GM19455 (cell line): ENCODE measurements at regions not wholly inside any gene's neighbourhood (a gene's known extent, or its start where the extent isn't known, plus 50 kb on each side); places are given as distances from the start of the nearest gene placed in this dataset.

ENCODE experiments used
- ATAC-seq: cut with Tn5 transposase; IDR thresholded peaks from one replicate; pipeline ENCODE4 v1.9.1; 2021; ENCODE audit not compliant: unreplicated experiment

DNA sequence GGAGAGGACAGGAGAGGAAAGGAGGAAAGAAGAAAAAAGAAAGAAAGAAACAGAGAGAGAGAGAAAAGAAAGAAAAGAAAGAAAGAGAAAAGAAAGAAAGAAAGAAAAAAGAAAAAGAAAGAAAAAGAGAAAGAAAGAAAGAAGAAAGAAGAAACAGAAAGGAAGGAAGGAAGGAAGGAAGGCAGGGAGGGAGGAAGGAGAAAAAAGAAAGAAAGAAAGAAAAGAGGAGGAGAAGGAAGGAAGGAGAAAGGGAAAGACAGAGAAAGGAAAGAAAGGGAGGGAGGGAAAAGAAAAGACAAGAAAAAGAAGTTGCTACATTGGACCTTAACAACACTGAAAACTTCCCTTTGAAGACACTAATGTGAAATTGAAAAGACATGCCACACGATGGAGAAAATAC, 56.6 kb upstream of the CCL2 start:
- no peak for ATAC-seq

DNA sequence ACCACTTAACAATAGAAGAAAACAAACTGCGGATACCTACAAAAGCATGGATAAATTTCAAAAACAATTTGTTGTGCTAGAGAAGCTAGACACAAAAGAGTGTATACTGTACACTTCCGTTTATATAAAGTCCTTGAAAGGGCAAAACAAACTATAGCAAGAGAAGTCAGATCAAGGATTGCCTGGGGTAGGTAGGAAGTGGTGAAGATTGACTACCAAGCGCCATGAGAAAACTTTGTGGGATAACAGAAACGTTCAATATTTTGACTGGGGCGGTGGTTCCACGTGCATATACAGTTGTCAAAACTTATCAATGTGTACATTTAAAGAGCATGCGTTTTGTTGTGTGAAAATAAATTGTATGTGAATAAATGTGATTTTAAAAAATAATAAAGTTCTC, 55.6 kb upstream of the CCL2 start:
- no peak for ATAC-seq

DNA sequence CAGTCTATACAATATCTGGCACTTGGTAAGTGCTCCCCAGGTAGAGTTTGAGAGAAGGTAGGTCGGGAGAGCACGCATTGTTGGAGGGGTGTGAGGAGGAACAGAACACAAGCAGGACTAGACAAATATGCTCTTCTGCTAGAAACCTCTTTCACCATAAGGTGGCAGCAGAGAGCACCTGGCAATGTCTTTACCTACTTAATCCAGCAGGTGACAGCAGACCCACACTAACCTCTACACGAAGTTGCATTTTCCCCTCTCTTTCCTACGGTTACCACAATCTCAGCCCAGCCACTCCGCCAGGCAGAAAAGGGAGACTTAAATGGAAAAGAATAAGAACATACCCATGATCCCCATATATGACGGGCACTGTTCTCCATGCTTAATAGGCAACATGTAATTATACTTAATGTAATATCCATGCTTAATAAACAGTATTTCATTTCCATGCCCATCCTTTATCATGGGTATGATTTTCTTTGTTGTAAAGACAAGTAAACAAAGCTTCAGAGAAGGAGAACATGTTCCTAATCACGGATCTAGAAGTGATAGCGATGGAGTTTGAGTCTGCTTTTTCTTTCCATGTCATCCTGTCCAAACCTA, 55.1 kb upstream of the CCL2 start:
- no peak for ATAC-seq

GRCh38 chr17:34201225-34201624, 53.9 kb upstream of the CCL2 start:
- no peak for ATAC-seq

GRCh38 chr17:34201767-34202166, 53.3 kb upstream of the CCL2 start:
- no peak for ATAC-seq

- ATAC-seq: no peak
Observed at GRCh38 chr17:34203018-34203638, 52.0 kb upstream of the CCL2 start.

DNA sequence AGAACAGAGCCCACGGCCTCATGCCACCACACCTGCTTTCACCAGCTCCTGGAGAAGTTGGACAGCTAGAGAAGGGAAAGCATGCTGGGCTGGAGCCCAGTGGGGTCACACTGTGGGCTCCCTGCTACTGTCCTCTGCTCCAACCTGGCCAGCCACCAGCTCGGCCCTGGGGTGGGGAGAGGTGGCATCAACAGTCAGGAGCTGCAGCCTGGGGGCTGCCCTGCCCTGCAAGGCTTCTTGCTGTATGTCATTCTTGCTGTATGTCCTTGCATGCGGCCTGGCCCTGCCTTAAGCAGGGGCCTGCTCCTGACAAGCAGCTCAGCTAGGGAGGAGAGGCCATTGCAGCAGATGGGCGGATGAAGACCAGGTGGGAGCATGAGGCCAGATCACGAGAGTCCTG, 50.7 kb upstream of the CCL2 start:
- ATAC-seq: no peak
